NCI-H2196 (cell line): ENCODE measurements at regions not wholly inside any gene's neighbourhood (a gene's known extent, or its start where the extent isn't known, plus 50 kb on each side); places are given as distances from the start of the nearest gene placed in this dataset.

Experiments
- DNase-seq: peaks from one replicate; lab custom pipeline; 2025; ENCODE audit not compliant: unreplicated experiment; lab: John Stamatoyannopoulos, UW

- DNase-seq = no peak
Observed at GRCh38 chr15:91517491-91518200, 335.9 kb upstream of the SLCO3A1 start.

- no peak for DNase-seq
Observed at GRCh38 chr15:91520850-91521249, 332.7 kb upstream of the SLCO3A1 start.

GRCh38 chr15:91521548-91521947 lies 332.0 kb upstream of the SLCO3A1 start:
- DNase-seq = no peak

GRCh38 chr15:91521996-91522395 lies 331.5 kb upstream of the SLCO3A1 start:
- no peak for DNase-seq

- DNase-seq = no peak
Observed at GRCh38 chr15:91522605-91523332, 330.7 kb upstream of the SLCO3A1 start.

- DNase-seq = no peak
Observed at GRCh38 chr15:91523596-91523995, 329.9 kb upstream of the SLCO3A1 start.

GRCh38 chr15:91524534-91524933 lies 329.0 kb upstream of the SLCO3A1 start:
- no peak for DNase-seq

GRCh38 chr15:91525751-91526150 lies 327.8 kb upstream of the SLCO3A1 start:
- no peak for DNase-seq

- DNase-seq = no peak
Observed at GRCh38 chr15:91526424-91526823, 327.1 kb upstream of the SLCO3A1 start.

- no peak for DNase-seq
Observed at GRCh38 chr15:91528801-91529200, 324.7 kb upstream of the SLCO3A1 start.

GRCh38 chr15:91529534-91529933 lies 324.0 kb upstream of the SLCO3A1 start:
- no peak for DNase-seq

GRCh38 chr15:91530279-91530678 lies 323.2 kb upstream of the SLCO3A1 start:
- no peak for DNase-seq

GRCh38 chr15:91530956-91531582 lies 322.4 kb upstream of the SLCO3A1 start:
- DNase-seq = peak; percentile 16

GRCh38 chr15:91534235-91534634 lies 319.3 kb upstream of the SLCO3A1 start:
- DNase-seq = no peak

- DNase-seq = no peak
Observed at GRCh38 chr15:91534976-91535375, 318.5 kb upstream of the SLCO3A1 start.

GRCh38 chr15:91535856-91536500 lies 317.5 kb upstream of the SLCO3A1 start:
- no peak for DNase-seq

GRCh38 chr15:91537856-91538255 lies 315.7 kb upstream of the SLCO3A1 start:
- no peak for DNase-seq

- DNase-seq = no peak
Observed at GRCh38 chr15:91538782-91539181, 314.7 kb upstream of the SLCO3A1 start.

GRCh38 chr15:91541286-91541685 lies 312.2 kb upstream of the SLCO3A1 start:
- DNase-seq = no peak

- no peak for DNase-seq
Observed at GRCh38 chr15:91542226-91542625, 311.3 kb upstream of the SLCO3A1 start.

- DNase-seq = no peak
Observed at GRCh38 chr15:91547356-91547755, 306.2 kb upstream of the SLCO3A1 start.

- DNase-seq = no peak
Observed at GRCh38 chr15:91548549-91548948, 305.0 kb upstream of the SLCO3A1 start.
